ENCODE measurements at regions not wholly inside any gene's neighbourhood (a gene's known extent, or its start where the extent isn't known, plus 50 kb on each side); places are given as distances from the start of the nearest gene placed in this dataset.

- intact Hi-C loops (cut with micrococcal nuclease; ENCODE audit: unreplicated experiment): no loop called here
- Histone ChIP-seq H3K9me3 (ENCODE audit: low read depth, low read length, poor library complexity, severe bottlenecking) (no peaks in the 10 kb centered on the region), H3K27ac (ENCODE audit: low read depth, low read length, poor library complexity, severe bottlenecking) (no peak overlapping the region), H3K36me3 (ENCODE audit: insufficient read depth, low read length, poor library complexity, severe bottlenecking) (no peaks in the 10 kb centered on the region), H3K4me1 (ENCODE audit: insufficient read depth, low read length, poor library complexity, severe bottlenecking) (no peaks in the 10 kb centered on the region), H3K27me3 (replicated peaks; ENCODE audit: insufficient read depth, low read depth, low read length, poor library complexity) (peaks cover 4% of the 10 kb centered on the region), H3K4me3 (ENCODE audit: low read depth, low read length, poor library complexity, severe bottlenecking) (no peak overlapping the region)
- no peak for TF ChIP-seq CTCF (conservative IDR thresholded peaks at IDR 0.05; ENCODE audit: low read depth, low read length)
- no peak for TF ChIP-seq EZH2 (IDR thresholded peaks at IDR 0.05; ENCODE audit: borderline replicate concordance, low read depth, low read length, poor library complexity, severe bottlenecking)
- no peak for DNase-seq (ENCODE audit: low spot score)
- ChIA-PET POLR2A (ENCODE audit: low non-redundant PET) (no interaction called here), CTCF (no interaction called here)
- BruUV-seq (replicated peaks): no TSS peak
Measured at GRCh38 chr1:2864203-2864905, 62.9 kb upstream of the TTC34 start.

- no peaks in the 10 kb centered on the region for H3K36me3 ChIP-seq (ENCODE audit: insufficient read depth, low read length, poor library complexity, severe bottlenecking)
- CTCF ChIA-PET: no interaction called here
- POLR2A ChIA-PET (ENCODE audit: low non-redundant PET): no interaction called here
- no peak for TF ChIP-seq EZH2 (IDR thresholded peaks at IDR 0.05; ENCODE audit: borderline replicate concordance, low read depth, low read length, poor library complexity, severe bottlenecking)
- no peak for TF ChIP-seq CTCF (conservative IDR thresholded peaks at IDR 0.05; ENCODE audit: low read depth, low read length)
- H3K27ac ChIP-seq (ENCODE audit: low read depth, low read length, poor library complexity, severe bottlenecking): no peak overlapping the region
- H3K27me3 ChIP-seq (replicated peaks; ENCODE audit: insufficient read depth, low read depth, low read length, poor library complexity): peaks cover 4% of the 10 kb centered on the region
- no peaks in the 10 kb centered on the region for H3K4me1 ChIP-seq (ENCODE audit: insufficient read depth, low read length, poor library complexity, severe bottlenecking)
- H3K4me3 ChIP-seq (ENCODE audit: low read depth, low read length, poor library complexity, severe bottlenecking): no peak overlapping the region
- no TSS peak for BruUV-seq (replicated peaks)
- H3K9me3 ChIP-seq (ENCODE audit: low read depth, low read length, poor library complexity, severe bottlenecking): no peaks in the 10 kb centered on the region
- DNase-seq (ENCODE audit: low spot score): no peak
- intact Hi-C loops (cut with micrococcal nuclease; ENCODE audit: unreplicated experiment): no loop called here
Measured at GRCh38 chr1:2865000-2865399, 63.5 kb upstream of the TTC34 start.

- H3K36me3 ChIP-seq (ENCODE audit: insufficient read depth, low read length, poor library complexity, severe bottlenecking): no peaks in the 10 kb centered on the region
- no peaks in the 10 kb centered on the region for H3K4me1 ChIP-seq (ENCODE audit: insufficient read depth, low read length, poor library complexity, severe bottlenecking)
- ChIA-PET CTCF (no interaction called here), POLR2A (ENCODE audit: low non-redundant PET) (no interaction called here)
- intact Hi-C loops (cut with micrococcal nuclease; ENCODE audit: unreplicated experiment): no loop called here
- BruUV-seq (replicated peaks): no TSS peak
- TF ChIP-seq EZH2 (IDR thresholded peaks at IDR 0.05; ENCODE audit: borderline replicate concordance, low read depth, low read length, poor library complexity, severe bottlenecking) (no peak), CTCF (conservative IDR thresholded peaks at IDR 0.05; ENCODE audit: low read depth, low read length) (no peak)
- no peak overlapping the region for H3K4me3 ChIP-seq (ENCODE audit: low read depth, low read length, poor library complexity, severe bottlenecking)
- no peak overlapping the region for H3K27ac ChIP-seq (ENCODE audit: low read depth, low read length, poor library complexity, severe bottlenecking)
- no peak for DNase-seq (ENCODE audit: low spot score)
- H3K27me3 ChIP-seq (replicated peaks; ENCODE audit: insufficient read depth, low read depth, low read length, poor library complexity): peaks cover 4% of the 10 kb centered on the region
- no peaks in the 10 kb centered on the region for H3K9me3 ChIP-seq (ENCODE audit: low read depth, low read length, poor library complexity, severe bottlenecking)
Measured at GRCh38 chr1:2865571-2866421, 64.3 kb upstream of the TTC34 start.
